ENCODE measurements at regions not wholly inside any gene's neighbourhood (a gene's known extent, or its start where the extent isn't known, plus 50 kb on each side); places are given as distances from the start of the nearest gene placed in this dataset.
A peak's percentile ranks its signal among the peaks of the same experiment; 100 is the strongest.

DNA sequence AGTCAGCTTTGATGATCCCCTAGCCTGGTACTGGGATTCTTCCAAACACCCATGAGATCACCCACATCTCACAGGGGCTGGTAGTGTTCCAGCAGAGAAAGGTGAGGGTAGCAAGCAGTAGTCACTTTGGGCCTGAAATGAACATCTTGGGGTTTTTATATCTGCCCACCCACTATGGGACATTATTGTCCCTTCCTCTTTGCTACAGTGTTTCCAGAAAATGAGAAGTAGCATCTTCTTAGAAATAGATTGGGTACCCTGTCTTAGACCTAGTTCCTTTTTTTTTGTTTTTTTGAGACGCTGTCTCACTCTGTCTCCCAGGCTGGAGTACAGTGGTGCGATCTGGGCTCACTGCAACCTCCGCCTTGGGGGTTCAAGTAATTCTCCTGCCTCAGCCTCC lies 249.2 kb upstream of the ANKRD55 start:
- no peak for DNase-seq (ENCODE audit: low read depth)

GRCh38 chr5:56481428-56482357 lies 248.6 kb upstream of the ANKRD55 start:
- DNase-seq (ENCODE audit: low read depth), result peak; percentile 17

GRCh38 chr5:56480705-56481427 lies 247.7 kb upstream of the ANKRD55 start:
- peak; percentile 51 for DNase-seq (ENCODE audit: low read depth)

GRCh38 chr5:56480078-56480704 lies 247.1 kb upstream of the ANKRD55 start:
- peak; percentile 30 for DNase-seq (ENCODE audit: low read depth)

GRCh38 chr5:56479696-56480077 lies 246.6 kb upstream of the ANKRD55 start:
- DNase-seq (ENCODE audit: low read depth), result no peak

DNA sequence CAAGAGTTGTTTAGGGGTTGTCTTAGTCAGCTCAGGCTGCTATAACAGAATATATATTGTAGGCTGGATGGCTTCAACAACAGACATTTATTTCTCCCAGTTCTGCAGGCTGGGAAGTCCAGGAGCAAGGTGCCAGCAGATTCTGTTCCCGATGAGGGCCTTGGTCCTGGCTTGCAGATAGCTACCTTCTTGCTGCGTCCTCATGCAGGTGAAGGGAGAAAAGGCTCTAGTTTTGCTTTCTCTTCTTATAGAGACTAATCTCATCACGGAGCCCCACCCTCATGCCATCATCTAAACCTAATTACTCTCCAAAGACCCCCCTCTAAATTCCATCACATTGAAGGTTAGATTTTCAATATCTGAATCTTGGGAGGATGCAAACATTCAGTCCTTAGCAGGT lies 246.0 kb upstream of the ANKRD55 start:
- no peak for DNase-seq (ENCODE audit: low read depth)

- no peak for DNase-seq (ENCODE audit: low read depth)
Measured at GRCh38 chr5:56478062-56478461, 244.9 kb upstream of the ANKRD55 start.

DNA sequence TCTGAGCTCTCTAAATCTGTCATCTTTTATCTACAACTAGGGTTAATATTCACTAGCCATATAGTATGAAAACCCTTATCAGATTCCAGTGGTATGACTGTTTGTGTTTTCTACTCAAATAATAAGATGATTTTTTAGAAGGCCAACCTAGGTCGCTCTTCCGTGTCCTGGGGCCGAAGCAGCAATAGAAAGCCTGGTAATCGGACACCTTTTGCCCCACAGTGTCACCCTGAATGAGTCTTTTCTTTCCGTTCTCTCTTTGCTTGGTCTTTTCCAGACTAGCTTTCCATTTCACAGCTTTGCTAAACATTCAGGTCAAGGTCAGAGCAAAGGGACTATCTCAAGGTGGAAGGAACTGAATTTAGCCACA lies 243.3 kb upstream of the ANKRD55 start:
- DNase-seq (ENCODE audit: low read depth), result no peak

DNA sequence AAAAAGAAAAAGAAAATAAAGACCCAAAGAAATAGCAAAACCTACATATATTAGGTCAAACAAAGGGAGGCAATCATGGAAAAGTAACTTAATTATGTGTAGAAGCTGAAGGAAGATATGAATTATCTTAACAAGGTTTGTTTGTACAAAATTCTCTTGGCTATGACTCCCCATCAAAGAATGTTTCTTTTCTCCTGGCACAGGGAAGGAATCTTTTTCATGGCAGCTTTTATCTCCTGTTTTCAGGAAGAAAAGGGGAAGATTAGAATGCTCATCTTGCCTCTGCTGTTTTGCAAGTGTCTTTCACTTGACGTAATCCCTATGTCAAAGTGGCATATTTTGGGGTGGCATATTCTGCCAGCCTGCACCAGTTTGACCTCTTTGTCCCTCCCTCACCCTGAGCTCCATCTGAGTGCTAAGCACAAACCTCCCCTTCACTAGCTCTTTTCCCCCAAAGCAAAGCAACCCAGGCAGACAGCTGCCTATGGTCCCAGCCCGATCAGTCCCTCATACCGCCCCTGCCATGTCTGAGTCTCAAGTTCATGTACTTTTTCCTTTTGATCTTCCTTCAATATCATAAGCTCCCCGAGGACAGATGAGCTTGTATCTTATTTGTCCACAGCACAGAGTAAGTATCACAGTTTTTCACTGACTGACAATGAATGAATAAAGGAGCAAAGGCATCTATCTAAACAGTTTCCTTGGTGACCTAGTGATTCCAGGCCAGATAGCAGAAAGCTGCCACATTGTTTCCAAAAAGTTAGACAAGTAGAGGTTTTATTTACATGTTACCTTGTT lies 242.8 kb upstream of the ANKRD55 start:
- no peak for DNase-seq (ENCODE audit: low read depth)

DNA sequence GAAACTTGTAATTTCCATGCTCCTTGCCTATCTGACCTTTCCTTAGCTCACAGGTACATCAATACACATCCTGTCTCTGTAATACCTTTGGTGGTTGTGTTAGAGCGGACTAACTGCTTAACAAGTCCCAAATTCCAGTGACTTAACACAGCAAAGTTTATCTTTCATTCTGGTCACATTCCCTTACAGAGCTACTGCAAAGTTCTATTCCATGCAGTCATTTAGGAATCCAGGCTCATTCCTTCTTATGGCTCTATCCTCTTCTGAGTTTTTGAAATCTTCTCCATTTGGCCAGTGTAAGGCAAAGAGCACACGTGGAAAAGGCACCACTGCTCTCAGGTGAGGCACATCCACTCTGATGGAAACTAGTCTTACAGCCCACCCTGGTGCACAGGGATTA lies 238.6 kb upstream of the ANKRD55 start:
- no peak for DNase-seq (ENCODE audit: low read depth)

GRCh38 chr5:56470007-56470406 lies 236.9 kb upstream of the ANKRD55 start:
- DNase-seq (ENCODE audit: low read depth), result no peak

DNA sequence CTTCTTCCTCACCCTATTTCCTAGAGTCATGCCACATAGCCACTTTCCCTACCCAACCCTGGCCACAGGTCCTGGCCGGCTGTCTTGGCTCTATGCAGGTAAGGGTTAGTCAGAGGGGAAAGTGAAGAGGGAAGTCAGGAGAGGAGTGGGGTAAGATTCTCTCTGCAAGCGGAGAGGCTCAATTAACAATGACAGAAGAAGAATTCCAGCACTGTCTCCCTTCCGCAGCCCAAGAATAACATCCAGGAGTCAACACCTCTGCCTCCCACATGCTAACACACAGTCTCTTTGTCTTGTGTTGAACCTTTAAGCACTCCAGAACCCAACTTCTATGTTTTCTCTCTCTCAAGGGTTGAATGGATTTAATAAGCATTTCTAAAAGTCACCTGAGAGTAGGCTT lies 235.1 kb upstream of the ANKRD55 start:
- DNase-seq (ENCODE audit: low read depth), result no peak

GRCh38 chr5:56467176-56467717 lies 234.1 kb upstream of the ANKRD55 start:
- no peak for DNase-seq (ENCODE audit: low read depth)

- no peak for DNase-seq (ENCODE audit: low read depth)
Measured at GRCh38 chr5:56466136-56466816, 233.1 kb upstream of the ANKRD55 start.

DNA sequence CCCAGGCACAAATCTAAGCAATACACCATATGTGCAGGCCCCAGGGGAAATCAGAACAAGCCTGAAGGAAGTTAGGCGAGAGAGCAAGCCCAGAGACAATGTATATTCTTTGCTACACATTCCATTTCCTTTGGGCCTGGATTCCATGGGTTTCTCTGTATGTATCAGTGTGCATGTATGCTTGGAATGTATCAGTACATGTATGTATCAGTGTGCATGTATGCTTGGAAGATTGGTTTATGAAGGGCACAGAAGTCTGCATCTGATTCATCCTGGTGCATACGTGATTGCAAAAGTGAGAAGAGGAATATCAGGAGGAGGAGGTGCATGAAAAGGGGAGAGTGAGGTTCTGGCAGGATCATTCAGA lies 232.6 kb upstream of the ANKRD55 start:
- DNase-seq (ENCODE audit: low read depth), result no peak

DNA sequence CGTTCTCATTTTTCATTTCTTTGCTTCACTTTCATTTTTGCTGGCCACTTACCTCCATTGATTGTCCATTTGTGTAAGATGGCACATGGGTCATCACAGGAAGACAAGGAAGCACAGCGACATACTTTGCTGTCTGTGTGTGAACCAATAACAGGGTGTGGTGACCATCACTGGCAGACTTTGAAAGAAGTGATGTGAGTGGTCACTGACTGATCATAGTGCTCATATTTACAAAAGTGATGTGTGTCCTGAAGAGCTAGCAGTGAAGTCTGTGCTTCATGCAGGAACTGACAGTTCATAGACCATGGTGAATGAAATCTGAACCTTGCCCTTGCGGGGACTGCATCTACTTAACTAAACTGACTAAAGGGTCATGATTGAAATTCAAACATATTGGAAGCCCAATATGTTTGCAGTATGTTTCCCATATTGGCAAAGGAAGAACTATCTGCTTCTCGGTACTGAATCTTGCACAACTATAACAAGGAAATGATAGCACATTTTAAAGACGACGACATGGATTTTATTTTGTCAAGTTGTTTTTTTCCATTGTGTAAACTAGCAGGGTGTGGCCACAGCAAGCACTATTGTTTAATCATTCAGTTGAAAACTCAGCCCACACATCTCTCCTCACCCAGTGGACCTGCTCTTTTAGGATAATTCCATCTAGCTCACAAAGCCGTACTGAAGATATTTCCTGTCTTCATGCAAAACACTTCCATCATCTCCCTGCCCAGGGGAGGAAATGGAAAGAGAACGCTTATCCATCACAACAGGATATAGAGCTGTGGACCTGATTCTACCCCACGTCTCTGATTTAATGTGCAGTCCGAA lies 232.0 kb upstream of the ANKRD55 start:
- DNase-seq (ENCODE audit: low read depth), result no peak

GRCh38 chr5:56463944-56464571 lies 230.9 kb upstream of the ANKRD55 start:
- DNase-seq (ENCODE audit: low read depth), result no peak

- DNase-seq (ENCODE audit: low read depth), result no peak
Measured at GRCh38 chr5:56461584-56461983, 228.5 kb upstream of the ANKRD55 start.

DNA sequence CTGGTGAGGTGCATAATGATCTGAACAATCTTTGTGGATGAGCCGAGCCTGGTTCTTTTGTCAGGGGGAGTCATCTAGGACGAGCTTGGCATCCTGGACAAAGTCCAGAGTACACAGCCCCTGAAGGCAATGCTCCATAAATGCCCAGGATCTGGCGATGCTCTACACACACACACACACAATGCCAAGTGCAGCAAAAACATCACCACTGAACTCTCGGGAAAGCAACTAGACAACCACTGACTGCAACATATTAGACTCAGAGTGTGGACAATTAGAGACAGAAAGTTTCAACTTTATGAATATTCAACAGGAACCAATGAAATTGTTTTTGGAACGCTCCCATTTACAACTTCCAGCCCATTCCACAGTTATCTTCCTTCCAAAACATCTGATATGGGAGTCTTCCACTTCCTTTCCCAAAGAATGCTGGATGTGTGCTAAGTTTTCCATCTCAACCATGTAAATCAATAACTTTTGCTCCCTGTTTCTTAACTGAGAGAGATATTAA lies 227.6 kb upstream of the ANKRD55 start:
- DNase-seq (ENCODE audit: low read depth), result peak; percentile 71

GRCh38 chr5:56460195-56460546 lies 227.0 kb upstream of the ANKRD55 start:
- DNase-seq (ENCODE audit: low read depth), result no peak
